Renal cortical epithelial cell (primary cell): ENCODE measurements at regions not wholly inside any gene's neighbourhood (a gene's known extent, or its start where the extent isn't known, plus 50 kb on each side); places are given as distances from the start of the nearest gene placed in this dataset.

Experiments
- DNase-seq: peaks from one replicate; pipeline ENCODE4 v3.0.0-alpha.2; 2011; ENCODE audit warnings: low read depth

DNA sequence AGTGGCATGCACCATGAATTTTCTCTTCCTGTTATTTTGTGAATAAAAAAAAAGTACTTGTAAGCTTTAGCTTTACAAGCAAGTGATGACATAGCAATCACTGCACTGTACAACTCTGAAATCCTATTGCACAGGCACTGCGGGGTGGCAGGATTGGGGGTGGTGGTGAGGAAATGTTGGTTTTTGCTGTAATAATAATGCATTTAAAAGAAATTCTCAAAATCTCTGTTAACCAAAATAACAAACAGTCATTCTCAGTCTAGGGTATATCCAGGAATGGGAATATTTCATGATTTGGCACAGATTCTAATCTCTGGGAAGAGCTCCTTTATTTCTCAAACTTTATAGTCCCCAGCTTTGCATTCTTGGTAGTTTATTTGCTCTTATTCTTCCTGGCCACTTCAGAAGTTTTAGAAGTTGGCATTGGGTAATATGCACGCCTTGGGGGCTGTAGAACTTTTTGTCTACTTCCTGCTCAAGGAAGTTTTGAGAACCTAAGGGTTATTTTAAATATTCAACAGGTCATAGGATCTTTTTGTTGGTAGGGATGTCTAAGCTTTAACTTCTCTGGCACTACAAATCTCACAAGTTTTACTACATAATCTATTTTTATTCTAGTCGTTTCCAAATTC, 353.0 kb upstream of the KLF12 start:
- DNase-seq = peak; percentile 42

GRCh38 chr13:74485757-74486156, 351.6 kb upstream of the KLF12 start:
- no peak for DNase-seq

DNA sequence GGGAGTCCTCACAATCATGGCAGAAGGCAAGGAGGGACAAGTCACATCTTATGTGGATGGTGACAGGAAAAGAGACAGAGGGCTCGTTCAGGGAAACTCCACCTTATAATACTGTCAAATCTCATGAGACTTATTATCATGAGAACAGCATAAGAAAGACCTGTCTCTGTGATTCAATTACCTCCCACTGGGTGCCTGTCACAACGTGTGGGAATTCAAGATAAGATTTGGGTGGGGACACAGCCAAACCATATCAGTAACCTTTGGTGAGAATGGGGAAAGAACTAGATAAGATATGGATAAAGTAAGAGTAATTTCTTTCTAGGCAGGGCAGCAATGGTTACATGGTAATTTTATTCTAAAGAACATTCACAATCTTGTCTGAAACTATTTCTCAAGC, 344.9 kb upstream of the KLF12 start:
- no peak for DNase-seq

DNA sequence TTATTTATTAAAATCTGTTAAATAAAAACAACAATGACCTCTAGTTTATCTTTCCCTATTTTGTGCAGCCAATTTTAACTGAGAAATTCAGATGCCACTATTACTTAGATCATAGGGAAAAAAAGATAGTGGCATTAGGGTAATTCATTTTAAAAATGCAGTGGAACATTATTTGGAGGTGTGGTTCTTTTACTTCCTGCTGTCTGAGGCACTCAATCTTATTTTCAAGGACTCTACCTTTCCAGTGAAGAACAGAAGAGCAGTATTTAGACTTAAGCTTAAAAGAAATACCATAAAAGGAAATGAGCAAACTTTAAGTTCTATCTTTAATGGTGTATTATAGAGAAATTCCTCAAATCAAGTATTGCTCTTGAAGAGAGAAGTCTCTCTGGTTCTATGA, 342.6 kb upstream of the KLF12 start:
- DNase-seq = no peak

GRCh38 chr13:74476365-74476764, 342.2 kb upstream of the KLF12 start:
- DNase-seq = no peak

- no peak for DNase-seq
Observed at GRCh38 chr13:74466864-74467263, 332.7 kb upstream of the KLF12 start.

GRCh38 chr13:74466020-74466419, 331.8 kb upstream of the KLF12 start:
- DNase-seq = peak; percentile 16

DNA sequence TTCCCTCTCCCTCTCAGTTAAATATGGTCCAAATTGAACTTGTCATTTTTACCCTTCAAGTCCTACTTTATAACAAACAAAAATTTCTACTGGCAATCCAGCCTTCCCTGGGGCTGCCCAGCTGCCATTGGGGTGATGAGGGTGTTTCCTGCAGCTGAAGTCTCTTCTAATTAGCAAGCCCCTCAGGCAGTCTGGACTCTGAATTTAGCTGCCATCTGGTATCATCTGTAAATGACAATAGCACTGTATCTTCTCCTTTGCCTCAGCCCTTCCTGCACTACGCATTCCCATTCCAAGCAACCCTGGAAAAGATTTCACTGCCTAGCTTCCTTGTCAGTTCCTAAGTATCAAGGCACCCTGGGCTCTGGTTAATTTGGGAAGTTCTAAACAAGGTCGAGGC, 331.1 kb upstream of the KLF12 start:
- DNase-seq = no peak

DNA sequence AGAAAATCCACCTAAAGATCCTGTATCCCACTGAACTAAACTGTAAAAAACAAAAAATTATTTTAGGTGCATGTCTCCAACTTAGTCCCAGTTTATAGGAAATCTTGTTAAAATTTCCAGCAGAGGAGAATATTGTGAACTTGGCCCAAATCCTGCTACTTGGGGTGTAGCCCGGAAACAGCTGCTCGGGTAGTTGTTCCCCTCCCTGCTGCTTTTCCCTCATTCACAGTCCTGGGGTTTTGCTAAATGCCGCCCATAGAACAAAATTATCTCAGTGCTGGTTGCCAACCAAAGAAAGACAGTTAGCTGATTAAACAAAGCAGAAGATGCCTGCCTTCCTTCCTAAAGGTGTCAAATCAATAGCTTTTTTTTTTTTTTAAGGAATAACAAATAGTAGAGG, 330.5 kb upstream of the KLF12 start:
- DNase-seq = no peak

GRCh38 chr13:74461011-74461410, 326.8 kb upstream of the KLF12 start:
- DNase-seq = no peak

DNA sequence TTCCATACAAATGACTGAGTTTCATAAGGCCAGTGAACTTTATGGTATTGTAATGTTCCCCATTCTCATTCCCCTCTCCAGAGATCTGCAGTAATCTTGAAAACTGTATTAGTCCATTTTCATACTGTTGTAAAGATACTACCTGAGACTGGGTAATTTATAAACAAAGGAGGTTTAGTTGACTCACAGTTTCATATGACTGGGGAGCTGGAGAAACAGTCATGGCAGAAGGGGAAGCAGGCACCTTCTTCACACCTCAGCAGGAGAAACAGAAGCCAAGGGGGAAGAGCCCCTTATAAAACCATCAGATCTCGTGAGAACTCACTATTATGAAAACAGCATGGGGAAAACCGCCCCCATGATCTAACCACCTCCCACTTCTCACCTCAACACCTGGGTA, 318.7 kb upstream of the KLF12 start:
- DNase-seq = no peak

GRCh38 chr13:74452176-74452575, 318.0 kb upstream of the KLF12 start:
- no peak for DNase-seq

GRCh38 chr13:74450964-74451363, 316.8 kb upstream of the KLF12 start:
- DNase-seq = no peak

DNA sequence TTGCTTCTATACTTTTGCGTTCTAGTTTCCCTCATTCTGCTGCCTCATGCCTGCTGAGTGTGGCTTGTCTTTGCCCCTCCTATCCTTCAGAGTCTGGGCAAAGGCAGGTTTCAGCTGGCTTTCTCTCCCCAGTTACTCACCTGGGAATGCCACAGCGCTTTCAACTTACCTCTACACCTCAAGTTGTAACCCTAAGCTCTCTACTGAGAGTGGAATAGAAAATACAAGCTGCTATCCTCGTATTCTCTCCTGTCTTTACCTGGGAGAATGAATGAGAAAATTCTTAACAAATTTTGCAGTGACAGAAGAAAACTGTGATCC, 316.3 kb upstream of the KLF12 start:
- no peak for DNase-seq

- DNase-seq = no peak
Observed at GRCh38 chr13:74449811-74450524, 315.8 kb upstream of the KLF12 start.

GRCh38 chr13:74444864-74445479, 310.8 kb upstream of the KLF12 start:
- DNase-seq = peak; percentile 15

- DNase-seq = peak; percentile 48
Observed at GRCh38 chr13:74444161-74444571, 310.0 kb upstream of the KLF12 start.

DNA sequence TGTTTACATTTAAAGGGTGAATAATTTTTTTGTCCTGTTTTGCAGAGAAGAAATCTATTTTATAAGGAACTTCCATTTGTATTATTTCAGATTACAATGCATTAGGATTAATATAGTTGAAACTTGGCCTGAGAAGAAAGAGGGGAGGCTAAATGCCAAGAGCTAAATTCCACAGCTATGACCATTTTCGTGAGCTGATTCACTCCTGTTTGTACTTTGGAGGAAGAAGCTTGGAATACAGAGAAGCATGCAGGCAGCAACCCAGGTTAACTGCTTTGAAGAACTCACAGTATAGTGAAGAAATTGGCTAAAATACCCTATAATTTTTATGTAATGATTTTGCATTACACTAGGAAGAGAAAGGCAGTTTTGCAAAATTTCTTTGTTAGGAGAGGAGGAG, 309.4 kb upstream of the KLF12 start:
- DNase-seq = peak; percentile 79

- DNase-seq = no peak
Observed at GRCh38 chr13:74442751-74443150, 308.5 kb upstream of the KLF12 start.

- no peak for DNase-seq
Observed at GRCh38 chr13:74438901-74439300, 304.7 kb upstream of the KLF12 start.

GRCh38 chr13:74434782-74435181, 300.6 kb upstream of the KLF12 start:
- DNase-seq = no peak

GRCh38 chr13:74424455-74424854, 290.3 kb upstream of the KLF12 start:
- DNase-seq = no peak

GRCh38 chr13:74423434-74423833, 289.2 kb upstream of the KLF12 start:
- no peak for DNase-seq

GRCh38 chr13:74414458-74414857, 280.3 kb upstream of the KLF12 start:
- no peak for DNase-seq
